ENCODE measurements at regions not wholly inside any gene's neighbourhood (a gene's known extent, or its start where the extent isn't known, plus 50 kb on each side); places are given as distances from the start of the nearest gene placed in this dataset.

GRCh38 chr5:102603670-102604069 lies 104.9 kb upstream of the SLCO6A1 start:
- no peak overlapping the region for H3K27ac ChIP-seq (ENCODE audit: insufficient read depth, low read depth, low read length)
- H3K9me1 ChIP-seq (replicated peaks; ENCODE audit: control insufficient read depth, extremely low read depth, insufficient read depth, low read length), result no peaks in the 10 kb centered on the region
- dilution Hi-C loops (cut with MboI; ENCODE audit: extremely low pct_ligation_motif_present, low sequenced_read_pairs) (no loop called here), intact Hi-C loops (cut with micrococcal nuclease) (no loop called here)
- DNase-seq (ENCODE audit: low read depth, low spot score) (no peak), FAIRE-seq (no peak)
- POLR2A ChIA-PET, result no interaction called here
- H3K79me2 ChIP-seq (ENCODE audit: control insufficient read depth, insufficient read depth, low read length), result no peaks in the 10 kb centered on the region
- no peak overlapping the region for H2AFZ ChIP-seq (ENCODE audit: low read depth, low read length)
- no peaks in the 10 kb centered on the region for H3K27me3 ChIP-seq (ENCODE audit: control insufficient read depth in 2 of 2, insufficient read depth in 2 of 2, low read length in 2 of 2)
- no peak for TF ChIP-seq EZH2 (IDR thresholded peaks at IDR 0.05; ENCODE audit: borderline replicate concordance, low read depth, low read length, severe bottlenecking)
- TF ChIP-seq MAX (IDR thresholded peaks at IDR 0.05; ENCODE audit: insufficient read depth, insufficient read length), result no peak
- TF ChIP-seq MYC (IDR thresholded peaks at IDR 0.05; ENCODE audit: low read depth, low read length), result no peak
- H3K36me3 ChIP-seq (ENCODE audit: control insufficient read depth in 2 of 2, extremely low read depth in 1 of 2, insufficient read depth in 2 of 2, low read length in 2 of 2), result no peaks in the 10 kb centered on the region
- no TSS peak for BruUV-seq (replicated peaks)
- no peak overlapping the region for H3K9ac ChIP-seq (replicated peaks; ENCODE audit: extremely low read depth, insufficient read depth, low read length)
- no peaks in the 10 kb centered on the region for H4K20me1 ChIP-seq (replicated peaks; ENCODE audit: control insufficient read depth, extremely low read depth, insufficient read depth, low read length)
- H3K4me2 ChIP-seq (ENCODE audit: insufficient read depth, low read length), result no peak overlapping the region
- CTCF ChIA-PET, result no interaction called here
- no peaks in the 10 kb centered on the region for H3K9me3 ChIP-seq (replicated peaks; ENCODE audit: control insufficient read depth, insufficient read depth, low read length)
- H3K4me1 ChIP-seq (ENCODE audit: control insufficient read depth, extremely low read depth, insufficient read depth, low read length), result no peaks in the 10 kb centered on the region
- H3K4me3 ChIP-seq (replicated peaks in 1 of 3; ENCODE audit: insufficient read depth in 1 of 3, low read depth in 1 of 3, low read length in 3 of 3), result no peak overlapping the region

GRCh38 chr5:102608414-102608813 lies 109.6 kb upstream of the SLCO6A1 start:
- ChIA-PET CTCF (interaction anchor here (1.4 kb wide), 1 partner anchor 531 kb away, joined by 3 read pairs; no protein-coding TSS in a partner anchor), POLR2A (no interaction called here)
- intact Hi-C loops (cut with micrococcal nuclease) (no loop called here), dilution Hi-C loops (cut with MboI; ENCODE audit: extremely low pct_ligation_motif_present, low sequenced_read_pairs) (no loop called here)
- peaks cover 2 to 5% of the 10 kb centered on the region in 2 experiments for H3K27me3 ChIP-seq (ENCODE audit: control insufficient read depth in 2 of 2, insufficient read depth in 2 of 2, low read length in 2 of 2)
- BruUV-seq (replicated peaks), result no TSS peak
- no peak for DNase-seq (ENCODE audit: low read depth, low spot score)
- H3K9ac ChIP-seq (replicated peaks; ENCODE audit: extremely low read depth, insufficient read depth, low read length), result no peak overlapping the region
- no peaks in the 10 kb centered on the region for H3K4me1 ChIP-seq (ENCODE audit: control insufficient read depth, extremely low read depth, insufficient read depth, low read length)
- H3K4me2 ChIP-seq (ENCODE audit: insufficient read depth, low read length), result no peak overlapping the region
- H4K20me1 ChIP-seq (replicated peaks; ENCODE audit: control insufficient read depth, extremely low read depth, insufficient read depth, low read length), result no peaks in the 10 kb centered on the region
- H3K79me2 ChIP-seq (ENCODE audit: control insufficient read depth, insufficient read depth, low read length), result no peaks in the 10 kb centered on the region
- H3K4me3 ChIP-seq (replicated peaks in 1 of 3; ENCODE audit: insufficient read depth in 1 of 3, low read depth in 1 of 3, low read length in 3 of 3), result no peak overlapping the region
- FAIRE-seq, result no peak
- no peaks in the 10 kb centered on the region for H3K9me3 ChIP-seq (replicated peaks; ENCODE audit: control insufficient read depth, insufficient read depth, low read length)
- H3K27ac ChIP-seq (ENCODE audit: insufficient read depth, low read depth, low read length), result no peak overlapping the region
- no peaks in the 10 kb centered on the region for H3K9me1 ChIP-seq (replicated peaks; ENCODE audit: control insufficient read depth, extremely low read depth, insufficient read depth, low read length)
- H3K36me3 ChIP-seq (ENCODE audit: control insufficient read depth in 2 of 2, extremely low read depth in 1 of 2, insufficient read depth in 2 of 2, low read length in 2 of 2), result no peaks in the 10 kb centered on the region
- TF ChIP-seq POLR2AphosphoS5 (IDR thresholded peaks at IDR 0.05; ENCODE audit: insufficient read depth, low read depth, low read length), result no peak
- no peak for TF ChIP-seq MYC (IDR thresholded peaks at IDR 0.05; ENCODE audit: low read depth, low read length)
- TF ChIP-seq EZH2 (IDR thresholded peaks at IDR 0.05; ENCODE audit: borderline replicate concordance, low read depth, low read length, severe bottlenecking), result no peak
- H2AFZ ChIP-seq (ENCODE audit: low read depth, low read length), result no peak overlapping the region
